ENCODE measurements at regions not wholly inside any gene's neighbourhood (a gene's known extent, or its start where the extent isn't known, plus 50 kb on each side); places are given as distances from the start of the nearest gene placed in this dataset.

GRCh38 chr2:33877348-33878016 lies 278.4 kb upstream of the FAM98A start:
- in situ Hi-C loops (cut with HindIII; ENCODE audit: low sequenced_read_pairs) = no loop called here

GRCh38 chr2:33873076-33873605 lies 274.0 kb upstream of the FAM98A start:
- in situ Hi-C loops (cut with HindIII; ENCODE audit: low sequenced_read_pairs) = no loop called here

- in situ Hi-C loops (cut with HindIII; ENCODE audit: low sequenced_read_pairs) = no loop called here
These were observed 260.8 kb upstream of the FAM98A start for GRCh38 chr2:33859811-33860461.

- in situ Hi-C loops (cut with HindIII; ENCODE audit: low sequenced_read_pairs) = no loop called here
These were observed 260.1 kb upstream of the FAM98A start for GRCh38 chr2:33859176-33859575.

GRCh38 chr2:33848486-33848885 lies 249.4 kb upstream of the FAM98A start:
- in situ Hi-C loops (cut with HindIII; ENCODE audit: low sequenced_read_pairs) = no loop called here

GRCh38 chr2:33839791-33840190 lies 240.7 kb upstream of the FAM98A start:
- in situ Hi-C loops (cut with HindIII; ENCODE audit: low sequenced_read_pairs) = no loop called here

GRCh38 chr2:33836628-33837027 lies 237.5 kb upstream of the FAM98A start:
- in situ Hi-C loops (cut with HindIII; ENCODE audit: low sequenced_read_pairs) = no loop called here

GRCh38 chr2:33835911-33836310 lies 236.8 kb upstream of the FAM98A start:
- in situ Hi-C loops (cut with HindIII; ENCODE audit: low sequenced_read_pairs) = no loop called here

GRCh38 chr2:33822964-33823363 lies 223.9 kb upstream of the FAM98A start:
- in situ Hi-C loops (cut with HindIII; ENCODE audit: low sequenced_read_pairs) = no loop called here

GRCh38 chr2:33812707-33813106 lies 213.6 kb upstream of the FAM98A start:
- in situ Hi-C loops (cut with HindIII; ENCODE audit: low sequenced_read_pairs) = no loop called here

GRCh38 chr2:33810046-33810835 lies 211.1 kb upstream of the FAM98A start:
- in situ Hi-C loops (cut with HindIII; ENCODE audit: low sequenced_read_pairs) = no loop called here

- in situ Hi-C loops (cut with HindIII; ENCODE audit: low sequenced_read_pairs) = no loop called here
These were observed 206.9 kb upstream of the FAM98A start for GRCh38 chr2:33806041-33806440.

GRCh38 chr2:33804155-33804554 lies 205.1 kb upstream of the FAM98A start:
- in situ Hi-C loops (cut with HindIII; ENCODE audit: low sequenced_read_pairs) = no loop called here

GRCh38 chr2:33796511-33796910 lies 197.4 kb upstream of the FAM98A start:
- in situ Hi-C loops (cut with HindIII; ENCODE audit: low sequenced_read_pairs) = no loop called here

- in situ Hi-C loops (cut with HindIII; ENCODE audit: low sequenced_read_pairs) = no loop called here
These were observed 192.5 kb upstream of the FAM98A start for GRCh38 chr2:33791625-33792024.

GRCh38 chr2:33788044-33788443 lies 188.9 kb upstream of the FAM98A start:
- in situ Hi-C loops (cut with HindIII; ENCODE audit: low sequenced_read_pairs) = no loop called here

GRCh38 chr2:33786881-33787280 lies 187.8 kb upstream of the FAM98A start:
- in situ Hi-C loops (cut with HindIII; ENCODE audit: low sequenced_read_pairs) = no loop called here

GRCh38 chr2:33785201-33786106 lies 186.4 kb upstream of the FAM98A start:
- in situ Hi-C loops (cut with HindIII; ENCODE audit: low sequenced_read_pairs) = no loop called here

- in situ Hi-C loops (cut with HindIII; ENCODE audit: low sequenced_read_pairs) = no loop called here
These were observed 185.4 kb upstream of the FAM98A start for GRCh38 chr2:33784488-33784887.

GRCh38 chr2:33782395-33783230 lies 183.5 kb upstream of the FAM98A start:
- in situ Hi-C loops (cut with HindIII; ENCODE audit: low sequenced_read_pairs) = no loop called here

All from DLD1 (cell line).